Peyer's patch (tissue), 4 donors: ENCODE measurements at regions not wholly inside any gene's neighbourhood (a gene's known extent, or its start where the extent isn't known, plus 50 kb on each side); places are given as distances from the start of the nearest gene placed in this dataset.
"Not testable (repeated sequence)": the region's sequence is repeated elsewhere in the genome, so short reads cannot be mapped to it uniquely, and the experiment has no call there.

ENCODE experiments used
- POLR2A ChIP-seq, 2 donors: fragments of 450-650 bp; IDR thresholded peaks; one replicate each; pipeline ENCODE4 v1.5.1; 2017; ENCODE audit warnings: antibody characterized with exemption in 2 of 2, mild to moderate bottlenecking in 2 of 2, moderate library complexity in 2 of 2
- TF ChIP-seq, protein P1 (sequence below), 6 experiments: fragments of 450-650 bp in 4 of 6; fragments of 200-600 bp in 2 of 6; sonication (generic) in 1 of 6; IDR thresholded peaks; one replicate each; pipeline ENCODE4 v1.5.1; 2017 to 2019; ENCODE audit warnings: antibody characterized with exemption in 6 of 6, mild to moderate bottlenecking in 3 of 6, moderate library complexity in 1 of 6

DNA sequence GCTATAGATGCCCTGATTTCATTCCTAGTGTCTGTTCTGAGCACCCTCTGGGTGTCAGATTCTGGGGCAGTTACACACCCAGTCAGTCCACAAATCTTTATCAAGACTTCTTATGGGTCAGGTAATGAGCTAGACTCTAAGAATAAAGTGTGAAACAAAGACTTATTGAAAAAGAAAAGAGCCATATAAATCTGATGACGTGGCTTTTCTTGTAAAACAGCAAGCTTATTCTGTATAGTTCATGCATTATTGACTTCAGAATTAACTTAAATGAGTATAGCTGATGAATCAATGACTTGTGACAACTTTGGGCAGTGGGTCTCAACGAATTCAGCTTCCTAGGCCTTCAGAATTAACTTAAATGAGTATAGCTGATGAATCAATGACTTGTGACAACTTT lies 1527.5 kb downstream of the TBC1D22A start:
- TF ChIP-seq, protein P1, sequence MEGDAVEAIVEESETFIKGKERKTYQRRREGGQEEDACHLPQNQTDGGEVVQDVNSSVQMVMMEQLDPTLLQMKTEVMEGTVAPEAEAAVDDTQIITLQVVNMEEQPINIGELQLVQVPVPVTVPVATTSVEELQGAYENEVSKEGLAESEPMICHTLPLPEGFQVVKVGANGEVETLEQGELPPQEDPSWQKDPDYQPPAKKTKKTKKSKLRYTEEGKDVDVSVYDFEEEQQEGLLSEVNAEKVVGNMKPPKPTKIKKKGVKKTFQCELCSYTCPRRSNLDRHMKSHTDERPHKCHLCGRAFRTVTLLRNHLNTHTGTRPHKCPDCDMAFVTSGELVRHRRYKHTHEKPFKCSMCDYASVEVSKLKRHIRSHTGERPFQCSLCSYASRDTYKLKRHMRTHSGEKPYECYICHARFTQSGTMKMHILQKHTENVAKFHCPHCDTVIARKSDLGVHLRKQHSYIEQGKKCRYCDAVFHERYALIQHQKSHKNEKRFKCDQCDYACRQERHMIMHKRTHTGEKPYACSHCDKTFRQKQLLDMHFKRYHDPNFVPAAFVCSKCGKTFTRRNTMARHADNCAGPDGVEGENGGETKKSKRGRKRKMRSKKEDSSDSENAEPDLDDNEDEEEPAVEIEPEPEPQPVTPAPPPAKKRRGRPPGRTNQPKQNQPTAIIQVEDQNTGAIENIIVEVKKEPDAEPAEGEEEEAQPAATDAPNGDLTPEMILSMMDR (IDR thresholded peaks at IDR 0.05), result not testable (repeated sequence)
- TF ChIP-seq POLR2A (IDR thresholded peaks at IDR 0.05), result not testable (repeated sequence)
